Limb (tissue), 2 donors: ENCODE measurements at regions not wholly inside any gene's neighbourhood (a gene's known extent, or its start where the extent isn't known, plus 50 kb on each side); places are given as distances from the start of the nearest gene placed in this dataset.
A peak's percentile ranks its signal among the peaks of the same experiment; 100 is the strongest.
"Not testable (repeated sequence)": the region's sequence is repeated elsewhere in the genome, so short reads cannot be mapped to it uniquely, and the experiment has no call there.

Experiments used
- DNase-seq, 2 donors: peaks; one replicate each; pipeline ENCODE4 v3.0.0-alpha.2; 2016; ENCODE audit errors: extremely low spot score in 2 of 2

DNA sequence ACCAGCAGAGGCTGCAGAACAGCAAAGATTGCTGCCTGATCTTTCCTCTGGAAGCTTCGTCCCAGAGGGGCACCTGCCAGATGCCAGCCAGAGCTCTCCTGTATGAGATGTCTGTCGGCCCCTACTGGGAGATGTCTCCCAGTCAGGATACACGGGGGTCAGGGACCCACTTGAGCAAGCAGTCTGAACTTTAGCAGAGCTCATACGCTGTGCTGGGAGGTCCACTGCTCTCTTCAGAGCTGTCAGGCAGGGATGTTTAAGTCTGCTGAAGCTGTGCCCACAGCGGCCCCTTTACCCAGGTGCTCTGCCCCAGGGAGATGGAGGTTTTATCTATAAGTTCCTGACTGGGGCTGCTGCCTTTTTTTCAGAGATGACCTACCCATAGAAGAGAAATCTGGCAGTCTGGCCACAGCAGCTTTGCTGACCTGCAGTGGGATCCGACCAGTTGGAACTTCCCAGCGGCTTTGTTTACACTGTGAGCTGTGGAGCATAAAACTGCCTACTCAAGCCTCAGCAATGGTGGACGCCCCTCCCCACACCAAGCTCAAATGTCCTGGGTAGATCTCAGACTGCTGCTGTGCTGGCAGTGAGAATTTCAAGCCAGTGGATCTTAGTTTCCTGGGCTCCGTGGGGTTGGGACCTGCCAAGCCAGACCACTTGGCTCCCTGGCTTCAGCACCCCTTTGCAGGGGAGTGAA is 613.9 kb downstream of the HTR1B start:
- not testable (repeated sequence) for DNase-seq

DNA sequence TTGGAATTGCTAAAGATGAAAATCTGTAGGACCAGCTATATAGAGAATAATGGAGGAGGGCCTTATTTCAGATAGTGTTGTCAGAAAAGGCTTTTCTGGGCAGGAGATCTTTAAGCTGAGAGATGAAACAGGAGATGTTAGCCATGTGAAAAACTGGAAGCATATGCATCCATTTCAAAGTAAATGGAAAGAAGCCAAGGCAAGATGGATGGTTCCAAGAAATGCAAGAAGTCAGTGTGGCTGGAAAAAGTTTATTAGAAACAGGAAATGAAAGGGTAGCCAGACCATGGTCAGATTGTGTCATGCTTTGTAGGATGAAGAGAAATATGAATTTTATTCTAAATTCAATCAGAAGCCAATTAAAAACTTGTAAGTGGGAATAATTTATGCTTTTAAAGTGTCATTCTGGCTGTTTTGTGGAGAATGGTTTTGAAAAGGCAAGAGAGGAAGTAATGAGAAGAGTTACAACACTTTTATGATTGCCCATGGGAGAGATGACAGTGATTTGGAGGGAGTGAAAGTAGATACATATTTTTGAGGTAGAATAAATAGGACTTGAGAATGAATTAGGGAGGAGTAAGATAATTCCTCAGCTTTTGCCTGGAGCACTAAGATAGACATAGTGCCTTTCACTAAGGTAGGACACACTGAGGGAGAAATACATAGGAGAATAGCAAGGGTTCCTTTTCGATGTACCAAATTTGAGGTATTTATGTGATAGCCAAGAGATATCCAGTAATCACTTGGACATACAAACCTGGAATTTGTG is 620.1 kb downstream of the HTR1B start:
- peak in 1 of 2 donors; percentile 44 for DNase-seq

DNA sequence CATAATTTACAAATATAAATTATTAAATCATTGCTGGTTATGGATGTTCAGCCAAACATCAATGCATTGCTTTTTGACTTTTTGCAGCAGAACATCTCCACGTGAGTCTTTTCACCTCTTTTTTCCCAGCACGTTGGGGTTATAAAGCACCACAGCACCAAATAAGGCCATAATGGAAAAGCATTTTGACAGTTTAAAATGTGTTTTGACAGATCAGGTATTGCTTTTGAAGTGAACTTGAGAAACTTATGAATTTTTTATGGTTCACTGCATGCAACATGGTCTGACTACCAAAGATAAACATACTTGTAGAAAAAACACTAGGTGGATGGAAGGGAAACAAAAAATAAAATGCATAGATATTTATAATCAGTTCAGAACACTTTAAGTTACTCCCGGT is 622.4 kb downstream of the HTR1B start:
- DNase-seq: no peak

DNA sequence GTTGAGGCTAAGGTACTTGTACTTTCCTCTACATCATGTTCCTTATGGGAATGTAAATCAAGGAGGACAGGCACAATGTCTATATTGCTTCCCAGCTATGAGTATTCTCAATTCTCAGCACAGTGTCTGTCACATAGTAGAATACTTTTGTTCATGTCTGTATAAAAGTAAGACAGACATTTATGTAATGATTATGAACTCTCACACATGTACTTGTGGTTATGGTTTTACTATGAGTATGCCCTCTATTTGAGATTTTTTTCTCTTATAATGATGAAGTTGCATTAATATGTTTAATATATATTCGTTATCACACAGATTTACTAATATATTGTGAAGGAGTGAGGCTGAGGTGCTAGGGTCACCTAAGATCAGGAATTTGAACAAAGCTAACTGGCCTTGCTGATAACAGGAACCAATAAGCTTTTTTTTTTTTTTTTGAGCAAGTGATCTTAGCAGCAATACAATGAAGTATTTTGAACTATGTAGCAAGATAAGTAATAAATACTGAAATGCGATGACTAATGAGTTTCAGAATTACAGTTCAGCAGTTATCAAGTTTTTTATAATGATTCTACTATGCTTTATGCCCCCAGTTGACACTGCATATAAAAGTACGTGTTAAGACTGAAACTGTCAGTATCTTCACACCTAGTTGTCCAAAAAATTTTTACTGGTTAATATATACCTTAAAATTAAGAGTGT is 623.1 kb downstream of the HTR1B start:
- no peak for DNase-seq

DNA sequence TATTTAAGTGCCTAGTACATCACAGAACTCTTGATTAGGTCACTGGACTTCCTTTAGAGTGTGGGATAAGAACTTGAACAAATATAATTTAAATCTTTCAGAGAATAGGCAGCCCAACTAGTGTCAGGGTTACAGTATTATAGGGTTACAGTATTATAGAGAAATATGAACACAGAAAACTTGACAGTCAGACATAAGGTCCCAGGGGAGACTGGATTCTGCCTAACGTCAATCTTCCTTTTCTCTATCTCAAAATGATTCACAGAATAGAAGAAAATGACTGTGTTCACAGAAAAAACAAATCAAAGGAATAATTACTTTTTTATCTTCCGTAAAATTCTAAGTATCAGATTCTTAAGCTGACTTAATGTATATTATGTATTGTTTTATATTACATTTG is 623.8 kb downstream of the HTR1B start:
- no peak for DNase-seq

DNA sequence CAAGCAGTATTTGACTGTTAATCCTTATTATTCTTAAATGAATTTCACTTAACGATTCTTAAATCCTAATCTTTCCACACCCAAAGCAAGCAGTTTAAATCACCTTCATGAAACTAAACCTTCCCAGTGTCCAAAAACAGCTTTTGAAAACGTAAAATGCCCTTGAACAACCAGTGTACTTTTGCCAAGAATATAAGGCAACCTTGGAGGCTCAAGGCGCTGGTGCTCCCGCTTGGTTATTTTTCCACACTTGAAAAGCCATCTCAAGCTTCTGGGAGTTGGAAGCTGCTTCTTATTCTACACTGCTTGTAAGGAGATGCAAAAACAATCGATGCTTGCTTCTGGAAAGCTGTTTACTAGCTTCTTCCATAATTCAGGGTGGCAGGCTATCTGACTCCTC is 625.7 kb downstream of the HTR1B start:
- no peak for DNase-seq

DNA sequence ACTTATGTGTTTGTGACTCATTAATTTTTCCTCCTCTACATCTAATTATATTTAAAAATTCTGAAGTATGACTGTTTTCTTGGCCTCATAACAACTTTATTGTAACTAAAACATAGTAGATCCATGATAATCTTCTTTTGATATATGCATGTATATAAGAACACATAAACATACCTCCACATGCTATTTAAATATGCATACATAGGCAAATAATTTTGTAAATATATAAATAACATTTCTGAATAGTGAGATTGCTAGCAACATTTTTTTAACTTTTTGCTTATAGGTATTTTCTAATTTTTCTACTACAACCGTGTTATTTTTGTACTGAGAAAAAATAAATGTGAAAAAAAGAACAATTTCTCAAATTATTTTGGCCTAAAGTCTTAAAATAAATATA is 627.6 kb downstream of the HTR1B start:
- DNase-seq: no peak

DNA sequence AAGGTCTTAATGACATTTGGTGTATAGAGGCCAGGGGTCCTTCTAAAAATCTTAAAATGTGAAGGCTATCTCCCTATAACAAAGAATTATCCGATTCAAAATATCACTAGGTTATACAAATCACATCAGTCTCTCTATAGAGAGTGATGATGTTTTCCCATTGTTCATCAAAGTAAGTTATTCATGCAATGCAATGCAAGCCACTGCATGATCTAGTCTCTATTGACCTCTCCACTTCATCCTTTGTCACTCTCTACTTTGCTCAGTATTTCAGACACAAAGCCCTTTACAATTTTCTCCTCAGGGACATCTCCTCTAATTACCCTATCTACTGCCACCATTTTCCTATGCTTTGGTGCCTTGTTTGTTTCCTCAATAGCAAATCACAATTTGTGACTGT is 628.0 kb downstream of the HTR1B start:
- no peak for DNase-seq

DNA sequence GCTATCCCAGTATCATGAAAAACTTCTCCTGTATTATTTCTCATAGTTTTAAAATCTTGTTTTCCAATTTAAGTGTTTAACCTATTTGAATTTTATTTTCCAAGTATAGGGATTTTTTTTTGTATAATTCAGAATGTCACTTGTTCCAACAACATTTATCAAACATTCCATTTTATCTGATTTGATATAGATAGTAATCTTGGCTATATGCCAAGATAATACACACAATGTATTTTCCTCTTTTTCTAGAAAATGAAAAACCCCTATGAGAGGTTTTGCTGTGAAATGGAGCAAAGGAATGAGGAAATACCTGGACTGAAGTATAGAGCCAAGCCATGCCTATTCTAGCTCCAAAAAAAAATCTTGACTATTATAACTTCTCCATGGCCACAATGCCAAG is 628.9 kb downstream of the HTR1B start:
- DNase-seq: no peak

DNA sequence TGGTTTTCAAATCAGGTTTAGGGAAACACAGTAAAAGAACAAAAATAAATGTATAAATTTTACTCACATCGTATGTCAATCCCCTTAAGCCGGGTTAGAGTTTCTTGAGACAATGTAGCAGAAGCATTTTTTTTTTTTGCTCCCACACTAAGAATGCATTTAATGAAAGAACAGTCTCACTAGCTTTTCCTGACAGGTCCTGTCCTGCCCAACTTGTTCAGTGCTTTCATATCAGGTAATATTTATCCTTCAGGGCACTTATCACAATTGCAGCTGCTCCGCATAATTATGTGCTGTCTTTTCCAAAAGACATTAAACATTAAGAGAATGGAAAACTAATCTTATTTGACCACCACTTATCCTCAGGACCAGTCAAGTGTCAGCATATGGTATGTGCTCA is 632.0 kb downstream of the HTR1B start:
- no peak for DNase-seq

DNA sequence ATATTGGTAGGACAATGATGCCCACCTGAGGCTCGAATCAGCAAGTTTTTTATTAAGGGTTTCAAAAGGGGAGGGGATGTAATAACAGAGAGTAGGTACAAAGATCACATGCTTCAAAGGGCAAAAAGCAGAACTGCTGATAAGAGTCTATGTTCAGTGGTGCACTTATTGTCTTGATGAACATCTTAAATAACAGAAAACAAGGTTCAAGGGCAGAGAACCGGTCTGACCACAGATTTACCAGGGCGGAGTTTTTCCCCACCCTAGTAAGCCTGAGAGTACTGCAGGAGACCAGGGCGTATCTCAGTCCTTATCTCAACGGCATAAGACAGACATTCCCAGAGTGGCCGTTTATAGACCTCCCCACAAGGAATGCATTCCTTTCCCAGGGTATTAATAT is 639.7 kb downstream of the HTR1B start:
- not testable (repeated sequence) for DNase-seq

DNA sequence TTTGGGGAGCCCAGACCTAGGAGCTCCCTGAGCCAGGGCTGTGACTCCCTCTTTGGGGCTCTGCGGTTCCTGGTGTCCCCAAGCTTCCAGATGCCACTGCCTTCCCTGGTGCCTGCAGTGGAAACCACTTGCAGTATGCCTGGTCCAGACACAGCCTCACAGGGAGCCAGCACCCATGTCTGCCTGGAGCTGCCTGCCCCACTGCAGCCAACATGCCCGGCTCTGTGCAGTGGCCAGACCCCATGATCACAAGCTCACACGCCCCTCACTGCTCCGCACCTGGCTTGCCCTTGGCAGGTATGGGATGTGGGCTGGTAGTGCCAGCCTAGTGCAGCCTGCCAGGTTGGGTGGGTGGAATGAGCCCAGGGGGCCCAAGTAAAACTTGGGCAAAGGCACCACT is 644.8 kb downstream of the HTR1B start:
- DNase-seq: no peak

DNA sequence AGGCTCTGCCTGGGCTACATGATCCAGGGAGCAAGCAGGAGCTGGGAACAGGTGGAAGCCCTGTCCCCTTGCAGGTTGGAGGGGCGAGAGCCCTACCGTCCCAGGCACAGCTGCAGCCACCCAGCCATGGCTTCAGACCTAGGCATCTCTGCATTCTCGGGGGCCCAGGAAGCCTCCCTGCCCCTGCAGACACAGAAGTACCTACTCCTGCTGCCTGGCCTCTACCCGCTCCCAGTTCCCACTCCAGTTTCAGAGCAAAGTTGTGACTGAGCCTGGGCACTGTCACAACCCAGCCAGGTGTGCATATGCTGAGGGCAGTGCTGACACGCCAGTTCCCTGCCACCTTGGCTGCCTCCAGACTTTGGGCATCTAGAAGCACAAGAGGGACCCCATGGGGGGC is 645.9 kb downstream of the HTR1B start:
- no peak for DNase-seq

DNA sequence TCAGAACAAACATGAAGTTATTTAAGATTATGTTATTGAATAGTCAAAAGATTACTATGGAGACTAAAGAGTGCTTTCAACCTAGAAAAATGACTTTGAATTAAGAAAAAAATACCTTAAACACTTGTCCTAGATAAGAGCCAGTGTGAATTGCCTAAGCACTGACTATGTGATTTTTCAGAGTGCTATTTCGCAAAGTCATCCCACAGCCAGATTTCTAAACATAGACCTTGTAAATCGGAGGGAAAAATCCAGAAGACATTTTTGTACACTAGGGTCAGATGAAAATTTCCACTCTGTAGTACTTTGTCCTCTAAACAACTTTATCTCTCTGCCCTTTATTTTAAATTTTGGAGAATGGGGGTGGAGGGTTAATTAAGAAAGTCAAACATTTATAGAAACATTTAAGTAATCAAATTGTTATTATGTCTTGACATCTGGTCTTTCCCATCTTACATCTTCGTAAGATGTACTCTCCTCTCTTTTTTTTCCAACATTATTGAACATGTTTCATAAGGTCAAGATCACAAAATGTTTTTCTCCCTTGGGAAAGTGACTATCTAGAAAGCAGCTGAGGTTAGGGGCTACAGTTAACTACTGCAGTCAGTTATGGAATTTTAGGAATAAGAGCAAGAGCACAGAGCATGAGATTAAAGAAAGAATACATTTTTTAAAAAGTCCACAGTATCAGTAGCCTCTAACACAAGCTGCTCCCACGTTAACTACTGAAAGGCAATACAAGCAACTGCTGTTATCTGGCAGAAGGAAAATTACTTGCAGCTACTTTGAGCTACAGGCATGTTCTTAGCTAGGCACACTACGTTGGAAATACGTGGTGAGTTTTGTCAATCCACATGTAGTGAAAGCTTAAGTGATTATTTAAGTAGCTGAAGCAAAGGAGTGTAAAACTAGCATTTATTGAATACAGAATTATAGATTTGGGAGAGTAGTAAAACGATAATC is 648.5 kb downstream of the HTR1B start:
- no peak for DNase-seq

DNA sequence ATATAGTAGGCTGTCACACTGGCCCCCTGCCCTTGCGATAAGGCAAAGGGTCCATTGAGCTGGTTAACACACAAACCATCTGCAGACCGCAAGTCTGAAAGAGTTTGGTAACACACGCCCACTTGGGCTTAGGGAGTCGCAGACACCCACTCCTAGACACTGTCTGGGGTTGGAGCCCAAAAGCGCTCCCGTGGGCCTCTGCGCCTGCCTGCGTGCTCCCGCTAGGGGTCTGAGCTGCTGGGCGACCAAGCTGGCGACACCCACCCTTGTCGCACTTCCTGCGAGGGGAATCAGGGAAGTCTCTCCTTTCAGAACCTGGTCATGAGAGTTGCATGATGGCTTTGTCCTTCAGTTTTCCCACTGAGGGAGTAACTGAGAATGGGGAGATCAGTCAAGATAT is 653.0 kb downstream of the HTR1B start:
- DNase-seq: no peak

DNA sequence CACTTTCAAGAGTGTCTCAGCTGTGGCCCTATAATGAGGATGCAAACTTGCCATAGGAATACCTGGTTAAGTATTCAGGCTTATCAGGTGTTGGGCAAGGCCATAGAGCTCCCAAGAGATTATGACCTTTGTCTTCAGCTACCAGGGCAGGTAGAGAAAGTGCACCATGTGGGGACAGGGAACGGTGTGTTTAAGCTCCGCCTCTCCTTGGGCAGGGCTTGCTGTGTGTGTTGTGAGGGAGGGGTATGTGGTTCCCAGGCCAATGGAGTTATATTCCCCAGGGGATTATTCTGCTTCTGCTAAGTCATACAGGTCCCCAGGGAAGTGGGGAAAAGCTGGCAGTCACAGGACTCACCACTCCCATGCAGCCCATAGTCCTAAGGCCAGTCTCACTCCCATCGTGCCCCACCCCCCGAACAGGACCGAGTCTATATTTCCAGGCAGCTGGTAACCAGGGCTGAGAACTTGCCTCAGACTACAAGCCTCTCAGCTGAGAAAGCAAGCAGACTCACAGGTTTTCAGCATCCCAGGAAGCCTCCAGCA is 660.2 kb downstream of the HTR1B start:
- no peak for DNase-seq

DNA sequence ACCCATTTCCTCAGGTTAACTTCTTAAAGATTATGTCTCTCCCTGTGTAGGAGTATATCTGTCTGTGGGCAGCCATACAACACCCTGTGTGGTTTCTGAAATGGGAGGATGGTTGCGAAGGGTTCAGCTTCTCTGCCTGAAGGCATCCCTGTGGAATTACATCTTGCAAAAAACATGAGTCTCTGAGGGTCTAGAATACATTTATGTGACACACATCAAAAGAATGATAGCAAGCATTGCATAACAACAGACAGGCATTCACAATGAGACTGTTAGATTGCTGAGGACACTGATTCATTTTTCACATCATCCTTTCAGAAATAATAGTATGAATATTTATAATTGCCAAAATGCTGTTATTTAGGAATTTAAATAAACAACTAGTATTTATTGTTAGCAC is 670.9 kb downstream of the HTR1B start:
- no peak for DNase-seq

DNA sequence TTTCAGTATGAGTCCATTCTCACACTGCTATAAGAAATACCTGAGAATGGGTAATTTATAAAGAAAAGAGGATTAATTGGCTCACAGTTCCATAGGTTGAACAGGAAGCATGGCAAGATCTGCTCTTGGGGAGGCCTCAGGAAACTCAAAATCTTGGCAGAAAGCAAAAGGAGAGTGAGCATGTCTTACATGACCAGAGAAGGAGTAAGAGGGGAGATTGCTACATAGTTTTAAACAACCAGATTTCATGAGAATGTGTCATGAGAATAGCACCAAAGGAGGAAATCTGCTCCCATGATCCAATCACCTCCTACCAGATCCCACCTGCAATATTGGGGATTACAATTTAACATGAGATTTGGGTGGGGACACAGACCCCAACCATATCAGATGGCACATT is 672.4 kb downstream of the HTR1B start:
- DNase-seq: no peak

DNA sequence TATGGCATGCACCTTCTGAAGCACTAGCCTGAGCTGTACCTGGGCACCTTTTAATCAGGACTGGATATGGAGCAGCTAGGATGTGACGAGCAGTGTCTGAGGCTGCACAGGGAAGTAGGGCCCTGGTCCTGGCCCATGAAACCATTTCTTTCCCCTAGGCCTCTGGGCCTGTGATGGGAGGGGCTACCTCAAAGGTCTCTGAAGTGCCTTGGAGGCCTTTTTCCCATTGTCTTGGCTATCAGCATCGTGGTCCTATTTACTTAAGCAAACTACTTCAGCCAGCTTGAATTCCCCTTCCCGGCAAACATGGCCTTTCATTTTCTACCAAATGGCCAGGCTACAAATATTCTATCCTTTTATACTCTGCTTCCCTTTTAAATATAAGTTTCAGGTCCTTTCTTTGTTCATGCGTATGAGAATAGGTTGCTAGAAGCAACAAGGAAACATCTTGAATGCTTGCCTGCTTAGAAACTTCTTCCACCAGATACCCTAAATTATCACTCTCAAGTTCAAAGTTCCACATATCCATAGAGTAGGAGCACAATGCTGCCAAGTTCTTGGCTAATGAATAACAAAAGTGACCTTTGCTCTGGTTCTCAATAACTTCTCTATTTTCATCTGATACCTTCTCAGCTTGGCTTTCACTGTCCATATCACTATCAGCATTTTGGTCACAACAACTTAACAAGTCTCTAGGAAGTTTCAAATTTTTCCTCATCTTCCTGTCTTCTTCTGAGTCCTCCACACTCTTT is 673.1 kb downstream of the HTR1B start:
- DNase-seq: no peak

DNA sequence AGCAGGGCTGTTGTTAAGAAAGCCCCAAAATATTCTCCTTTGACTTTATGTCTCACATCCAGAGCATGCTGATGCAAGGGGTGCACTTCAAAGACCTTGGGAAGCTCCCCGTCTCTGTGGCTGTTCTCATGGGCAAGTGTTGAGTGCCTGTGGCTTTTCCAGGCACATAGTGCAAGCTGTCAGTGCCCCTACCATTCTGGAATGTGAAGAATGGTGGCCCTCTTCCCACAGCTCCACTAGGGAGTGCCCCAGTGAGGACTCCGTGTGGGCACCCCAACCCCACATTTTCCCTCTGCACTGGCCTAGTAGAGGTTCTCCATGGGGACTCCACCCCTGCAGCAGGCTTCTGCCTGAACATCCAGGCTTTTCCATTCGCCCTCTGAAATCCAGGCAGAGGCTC is 673.7 kb downstream of the HTR1B start:
- DNase-seq: no peak
